Dendritic cell treated with granulocyte-macrophage colony-stimulating factor and Interleukin-4, amounts not matched to agents 40 ng/mL and 50 ng/mL, for 4 days (primary cell): ENCODE measurements at regions not wholly inside any gene's neighbourhood (a gene's known extent, or its start where the extent isn't known, plus 50 kb on each side); places are given as distances from the start of the nearest gene placed in this dataset.
"Not testable (repeated sequence)": the region's sequence is repeated elsewhere in the genome, so short reads cannot be mapped to it uniquely, and the experiment has no call there.

Experiments used
- H3K27ac Mint-ChIP-seq: one replicate; pipeline ENCODE4 v1.8.0; 2022; ENCODE audit warnings: mild to moderate bottlenecking, mixed read lengths
- H3K27me3 Mint-ChIP-seq: one replicate; pipeline ENCODE4 v1.8.0; 2022; ENCODE audit warnings: mild to moderate bottlenecking, mixed read lengths
- H3K36me3 Mint-ChIP-seq: one replicate; pipeline ENCODE4 v1.8.0; 2022; ENCODE audit warnings: low read depth, mixed read lengths
- H3K4me1 Mint-ChIP-seq: one replicate; pipeline ENCODE4 v1.8.0; 2022; ENCODE audit warnings: low read depth, mixed read lengths
- H3K4me3 Mint-ChIP-seq: one replicate; pipeline ENCODE4 v1.8.0; 2022; ENCODE audit warnings: mild to moderate bottlenecking, moderate library complexity, mixed read lengths
- H3K9me3 Mint-ChIP-seq: one replicate; pipeline ENCODE4 v1.8.0; 2022; ENCODE audit warnings: mixed read lengths
- intact Hi-C: fragments of 100-400 bp; cut with micrococcal nuclease; formaldehyde crosslinking; loops from one replicate; pipeline ENCODE4 v1.15.0; 2022

DNA sequence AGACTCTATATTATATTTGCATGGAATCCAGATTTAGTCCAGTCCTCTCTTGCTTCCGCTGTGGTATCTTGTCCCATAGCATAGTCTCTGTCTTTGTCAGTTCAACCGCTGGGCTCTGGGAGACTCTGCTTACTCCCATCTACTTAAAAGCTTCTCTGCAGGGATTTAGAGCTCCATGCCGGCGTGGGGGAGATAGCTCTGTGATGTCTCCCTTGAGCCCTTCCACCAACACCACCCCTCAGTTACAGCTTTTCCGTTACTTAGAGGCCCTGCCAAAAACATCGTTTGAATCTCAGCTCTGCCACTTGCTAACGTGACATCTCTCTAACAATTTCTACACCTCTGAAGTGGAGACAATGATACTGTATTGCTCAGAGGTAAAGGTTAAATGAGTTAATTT lies 306.1 kb upstream of the ZNF608 start:
- no peak overlapping the region for H3K27ac Mint-ChIP-seq
- no peaks in the 10 kb centered on the region for H3K36me3 Mint-ChIP-seq
- H3K4me3 Mint-ChIP-seq, result no peak overlapping the region
- H3K27me3 Mint-ChIP-seq, result no peaks in the 10 kb centered on the region
- peaks cover 7% of the 10 kb centered on the region for H3K4me1 Mint-ChIP-seq
- no peaks in the 10 kb centered on the region for H3K9me3 Mint-ChIP-seq
- intact Hi-C loops, result no loop called here

DNA sequence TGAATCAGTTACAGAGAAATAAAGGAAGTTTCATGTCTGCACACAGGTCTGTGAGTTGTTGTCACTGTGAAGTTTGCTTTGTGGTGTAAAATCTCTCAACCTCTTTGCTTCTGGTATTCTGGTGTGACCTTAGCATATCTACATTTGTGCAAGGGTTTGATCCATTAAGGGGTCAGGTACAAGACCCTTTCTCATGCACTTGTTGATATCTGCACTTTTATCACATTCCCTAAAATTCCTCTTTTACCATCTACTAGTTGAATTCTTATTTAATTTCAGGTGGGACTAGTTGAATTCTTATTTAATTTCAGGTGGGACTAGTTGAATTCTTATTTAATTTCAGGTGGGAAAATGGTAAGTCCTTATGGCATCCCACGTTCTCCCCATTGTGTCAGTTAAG lies 306.7 kb upstream of the ZNF608 start:
- Mint-ChIP-seq H3K9me3 (no peaks in the 10 kb centered on the region), H3K4me3 (no peak overlapping the region), H3K27ac (no peak overlapping the region), H3K27me3 (no peaks in the 10 kb centered on the region), H3K36me3 (no peaks in the 10 kb centered on the region), H3K4me1 (peaks cover 7% of the 10 kb centered on the region)
- intact Hi-C loops, result no loop called here

DNA sequence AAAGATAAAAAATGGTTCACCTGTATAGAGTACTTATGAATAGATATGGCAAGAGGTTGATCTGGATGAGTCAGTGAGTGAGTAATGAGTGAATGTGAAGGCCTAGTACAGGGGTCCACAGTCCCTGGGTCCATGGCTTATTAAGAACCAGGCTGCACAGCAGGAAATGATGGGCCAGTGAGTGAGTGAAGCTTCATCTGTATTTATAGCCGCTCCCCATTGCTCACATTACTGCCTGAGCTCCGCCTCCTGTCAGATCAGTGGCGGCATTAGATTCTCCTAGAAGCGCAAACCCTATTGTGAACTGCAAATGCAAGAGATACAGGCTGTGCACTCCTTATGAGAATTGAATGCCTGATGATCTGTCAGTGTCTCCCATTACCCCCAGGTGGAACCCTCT lies 307.7 kb upstream of the ZNF608 start:
- H3K9me3 Mint-ChIP-seq, result no peaks in the 10 kb centered on the region
- H3K27me3 Mint-ChIP-seq, result no peaks in the 10 kb centered on the region
- no peaks in the 10 kb centered on the region for H3K36me3 Mint-ChIP-seq
- intact Hi-C loops, result no loop called here
- peaks cover 7% of the 10 kb centered on the region for H3K4me1 Mint-ChIP-seq
- H3K27ac Mint-ChIP-seq, result no peak overlapping the region
- no peak overlapping the region for H3K4me3 Mint-ChIP-seq

DNA sequence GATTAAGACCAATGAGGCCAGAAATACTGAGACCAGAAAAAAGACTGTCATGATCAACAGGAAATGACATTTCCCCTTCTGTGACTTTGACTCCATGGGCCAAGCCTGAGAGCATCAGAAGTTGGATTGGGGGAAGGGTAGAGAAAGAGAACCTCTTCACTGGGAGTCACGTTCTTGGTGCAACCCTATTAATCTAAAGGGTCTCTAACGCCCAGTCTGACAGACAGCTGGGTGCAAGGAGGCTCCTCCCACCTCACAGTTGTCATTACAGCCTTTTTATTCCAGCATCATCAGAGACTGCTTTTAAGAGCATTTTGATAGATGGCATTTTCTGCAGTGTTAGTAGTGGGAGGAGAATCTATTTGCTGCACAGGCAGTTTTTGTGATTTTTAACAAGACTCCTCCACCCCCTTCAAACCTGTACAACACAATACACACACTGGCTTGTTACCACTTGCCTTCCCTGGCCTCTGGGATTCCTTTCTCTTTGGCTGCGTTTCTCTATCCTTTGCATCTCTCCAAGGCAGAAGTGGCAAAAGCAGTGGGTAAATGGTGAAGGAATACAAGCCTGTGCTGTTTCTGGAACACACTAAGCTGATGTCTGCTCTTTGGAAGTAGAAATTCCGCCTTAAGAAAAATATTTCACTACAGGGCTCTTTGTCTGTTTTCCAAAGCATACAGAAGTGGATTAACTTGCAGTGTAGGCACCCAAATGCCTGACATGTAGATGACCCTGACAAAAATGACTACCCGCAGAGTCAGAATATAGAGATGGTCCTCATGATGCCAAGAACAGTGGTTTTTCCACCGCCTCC lies 310.4 kb upstream of the ZNF608 start:
- H3K4me1 Mint-ChIP-seq, result peaks cover 7% of the 10 kb centered on the region
- no peaks in the 10 kb centered on the region for H3K36me3 Mint-ChIP-seq
- no peak overlapping the region for H3K4me3 Mint-ChIP-seq
- intact Hi-C loops, result no loop called here
- no peaks in the 10 kb centered on the region for H3K9me3 Mint-ChIP-seq
- H3K27ac Mint-ChIP-seq, result no peak overlapping the region
- peaks cover 2% of the 10 kb centered on the region for H3K27me3 Mint-ChIP-seq

DNA sequence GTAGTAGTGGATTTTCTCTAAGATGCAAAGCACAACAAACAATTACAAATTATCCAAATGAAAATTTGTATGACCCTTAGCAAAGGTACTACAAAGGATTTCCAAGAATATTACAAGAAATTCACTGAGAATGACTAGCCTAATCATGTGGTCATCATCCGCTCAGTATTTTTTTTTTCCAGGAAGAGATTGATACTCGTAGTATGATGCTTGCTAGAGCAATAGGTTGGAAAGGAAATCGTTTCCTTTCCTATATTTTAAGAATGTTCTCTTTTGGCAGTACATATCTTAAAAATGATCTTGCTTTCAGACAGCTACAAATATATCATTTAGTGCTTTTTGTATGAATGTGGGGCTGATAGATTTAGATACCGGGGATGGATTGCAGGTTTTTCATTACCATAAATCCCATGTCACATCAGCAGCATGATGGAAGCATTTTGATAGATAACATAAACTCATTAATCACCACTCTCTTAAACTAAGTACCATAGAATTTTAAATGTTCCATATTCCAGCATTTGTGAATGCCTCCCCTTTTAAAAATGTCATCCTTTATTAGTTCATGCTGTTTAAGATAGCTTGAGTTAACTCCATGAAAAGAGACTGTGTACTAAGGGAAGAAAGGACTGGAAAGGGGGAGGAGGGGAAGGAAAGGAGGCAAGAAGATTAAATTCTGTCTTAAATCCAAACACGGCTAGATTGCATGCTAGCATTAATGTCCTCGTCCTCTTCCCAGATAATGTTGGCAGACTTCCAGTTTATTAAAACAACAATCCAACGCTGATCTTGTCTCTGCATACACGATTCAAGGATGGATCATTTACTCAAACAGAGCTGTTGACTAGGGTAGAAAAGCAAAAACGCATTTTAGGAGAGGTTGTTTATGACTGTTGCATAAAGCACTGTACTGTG lies 311.7 kb upstream of the ZNF608 start:
- no peaks in the 10 kb centered on the region for H3K9me3 Mint-ChIP-seq
- intact Hi-C loops, result no loop called here
- H3K27ac Mint-ChIP-seq, result no peak overlapping the region
- no peak overlapping the region for H3K4me3 Mint-ChIP-seq
- H3K36me3 Mint-ChIP-seq, result no peaks in the 10 kb centered on the region
- H3K4me1 Mint-ChIP-seq, result peaks cover 7% of the 10 kb centered on the region
- H3K27me3 Mint-ChIP-seq, result peaks cover 2% of the 10 kb centered on the region

DNA sequence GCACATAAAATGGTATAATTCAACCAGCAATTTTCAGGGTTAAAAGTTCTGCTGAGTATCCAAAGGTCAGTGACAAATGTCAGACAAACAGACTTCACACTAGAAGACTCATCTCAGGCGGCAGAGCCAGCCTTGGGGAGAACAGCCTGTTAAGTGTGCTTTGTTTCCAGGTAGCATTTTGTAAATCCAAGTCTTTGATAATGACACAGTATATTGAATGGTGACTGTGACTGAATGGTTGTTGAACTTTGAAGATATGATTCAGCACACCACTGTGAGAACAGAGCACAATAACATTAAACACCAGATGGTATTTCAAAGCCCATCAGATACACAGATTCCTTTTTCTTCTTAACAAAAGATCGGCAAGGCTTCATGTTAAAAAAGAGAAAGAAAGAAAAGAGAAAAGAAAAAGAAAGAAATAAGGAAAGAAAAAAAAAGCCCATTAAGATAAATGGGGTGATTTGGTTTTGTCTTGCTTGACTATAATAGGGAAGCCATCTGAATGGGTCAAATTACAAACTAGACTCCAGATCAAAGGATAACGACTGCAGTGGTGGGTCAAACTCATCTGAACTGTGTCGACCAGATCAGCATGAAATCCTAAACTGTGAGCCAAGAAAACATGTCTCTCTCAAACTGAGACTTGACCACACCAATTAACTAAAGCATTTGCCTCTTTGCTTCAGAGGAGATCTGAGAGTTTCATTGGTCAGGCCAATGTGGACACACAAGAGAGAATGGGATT lies 313.0 kb upstream of the ZNF608 start:
- peaks cover 7% of the 10 kb centered on the region for H3K4me1 Mint-ChIP-seq
- H3K9me3 Mint-ChIP-seq, result no peaks in the 10 kb centered on the region
- no peak overlapping the region for H3K4me3 Mint-ChIP-seq
- no peaks in the 10 kb centered on the region for H3K36me3 Mint-ChIP-seq
- H3K27me3 Mint-ChIP-seq, result peaks cover 2% of the 10 kb centered on the region
- H3K27ac Mint-ChIP-seq, result no peak overlapping the region
- intact Hi-C loops, result no loop called here

DNA sequence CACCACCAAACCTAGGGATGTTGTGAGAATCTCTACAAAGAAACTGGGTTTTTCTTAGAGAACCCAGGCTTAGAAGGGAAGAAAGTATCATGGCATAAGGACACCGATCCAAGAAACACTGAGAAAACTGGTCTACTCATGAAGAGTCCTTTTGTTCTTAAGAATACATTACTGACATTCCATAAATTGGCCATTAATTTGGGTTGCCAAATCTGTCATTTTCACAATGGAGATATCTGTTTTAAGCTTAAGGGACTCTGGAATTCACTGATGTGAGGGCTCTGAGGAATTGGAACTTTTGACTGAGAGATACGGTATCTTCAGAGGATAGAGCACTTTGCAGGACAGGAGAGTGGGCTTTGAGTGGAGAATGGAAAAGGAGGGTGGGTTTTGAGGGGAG lies 315.3 kb upstream of the ZNF608 start:
- intact Hi-C loops, result no loop called here
- Mint-ChIP-seq H3K27ac (no peak overlapping the region), H3K27me3 (peaks cover 2% of the 10 kb centered on the region), H3K4me3 (no peak overlapping the region), H3K9me3 (no peaks in the 10 kb centered on the region), H3K36me3 (no peaks in the 10 kb centered on the region), H3K4me1 (no peaks in the 10 kb centered on the region)

DNA sequence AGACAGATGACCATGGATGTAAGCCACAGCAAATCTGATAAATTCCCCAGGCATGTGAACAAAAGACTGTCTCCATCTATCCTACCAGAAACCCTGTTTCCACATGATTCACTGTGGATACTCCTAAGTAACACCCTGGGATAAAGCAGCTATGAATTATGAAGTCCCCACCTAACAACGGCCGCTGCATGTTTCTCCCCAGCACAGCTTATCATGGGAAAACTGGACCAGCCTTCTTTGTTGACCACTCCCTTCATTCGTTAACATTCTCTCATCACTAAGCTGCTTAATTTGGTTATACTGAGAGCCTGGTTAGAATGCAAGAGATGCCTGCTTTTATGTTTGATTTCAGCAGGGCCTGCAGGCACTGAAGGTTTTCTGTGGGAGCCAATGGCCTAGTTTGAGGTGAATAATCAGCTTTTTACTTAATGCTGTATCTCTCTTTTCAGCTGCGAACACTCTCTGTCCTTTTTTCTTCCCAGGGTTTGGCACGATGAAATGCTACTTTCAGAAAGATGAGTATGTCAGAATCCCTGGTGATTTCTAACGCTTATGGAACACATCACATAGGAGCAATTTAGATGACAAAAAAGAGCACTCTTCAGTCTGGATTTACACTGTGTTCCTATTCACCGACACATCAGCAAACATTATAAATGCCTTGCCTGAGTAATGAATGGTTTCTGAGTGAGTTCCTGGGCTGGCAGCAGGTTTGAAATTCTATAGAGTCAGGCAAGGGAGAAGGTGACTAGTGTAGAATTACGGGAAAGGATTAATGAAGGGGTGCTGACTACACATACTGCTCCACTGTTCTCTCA lies 318.4 kb upstream of the ZNF608 start:
- Mint-ChIP-seq H3K4me1 (no peaks in the 10 kb centered on the region), H3K4me3 (no peak overlapping the region), H3K9me3 (peaks cover 9% of the 10 kb centered on the region), H3K27me3 (no peaks in the 10 kb centered on the region), H3K27ac (no peak overlapping the region), H3K36me3 (no peaks in the 10 kb centered on the region)
- intact Hi-C loops, result no loop called here

DNA sequence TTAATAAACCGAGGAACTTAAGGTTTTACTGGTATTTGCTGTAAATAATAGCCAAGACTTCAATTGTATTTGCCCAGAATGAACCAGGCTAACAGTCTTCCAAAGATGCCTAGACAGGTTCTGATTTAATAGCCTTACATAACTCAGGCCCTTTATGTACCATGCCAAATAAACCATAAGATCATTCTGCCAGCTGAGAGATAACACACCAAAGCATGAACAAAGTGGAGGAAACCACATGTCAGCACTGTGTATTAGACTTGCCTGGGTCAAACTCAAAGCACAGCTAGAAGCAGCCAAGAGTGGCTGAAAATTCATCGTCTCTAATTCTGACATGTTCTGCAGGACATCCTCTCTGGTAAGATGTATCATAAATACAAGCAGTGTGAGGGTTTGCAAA lies 319.3 kb upstream of the ZNF608 start:
- intact Hi-C loops, result no loop called here
- H3K27ac Mint-ChIP-seq, result no peak overlapping the region
- no peaks in the 10 kb centered on the region for H3K4me1 Mint-ChIP-seq

DNA sequence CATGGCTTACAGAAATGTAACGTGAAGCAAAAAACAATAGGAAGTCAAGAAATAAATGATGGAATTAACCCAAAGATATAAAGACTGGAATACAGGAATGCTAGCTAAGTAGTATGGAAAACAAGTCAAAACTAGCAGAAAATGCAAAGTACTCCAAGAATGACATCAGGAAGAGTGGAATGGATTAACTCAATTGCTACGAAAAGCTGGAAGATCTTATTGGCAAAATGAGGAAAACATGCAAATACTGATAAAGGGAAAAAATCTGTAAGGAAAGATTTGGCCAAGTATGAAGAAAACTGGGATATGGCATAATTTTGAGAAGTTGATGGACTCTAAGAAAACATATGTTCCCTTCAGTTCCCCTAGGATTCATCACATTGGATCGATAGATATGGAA lies 324.5 kb upstream of the ZNF608 start:
- Mint-ChIP-seq H3K4me3 (no peak overlapping the region), H3K27ac (no peak overlapping the region), H3K9me3 (peaks cover 51% of the 10 kb centered on the region), H3K27me3 (no peaks in the 10 kb centered on the region), H3K36me3 (no peaks in the 10 kb centered on the region), H3K4me1 (no peaks in the 10 kb centered on the region)
- intact Hi-C loops, result no loop called here

More for the DNA sequence above, 319.3 kb upstream of the ZNF608 start:
- H3K9me3 Mint-ChIP-seq, result peaks cover 15% of the 10 kb centered on the region
- H3K36me3 Mint-ChIP-seq, result no peaks in the 10 kb centered on the region
- H3K4me3 Mint-ChIP-seq, result no peak overlapping the region
- H3K27me3 Mint-ChIP-seq, result no peaks in the 10 kb centered on the region

DNA sequence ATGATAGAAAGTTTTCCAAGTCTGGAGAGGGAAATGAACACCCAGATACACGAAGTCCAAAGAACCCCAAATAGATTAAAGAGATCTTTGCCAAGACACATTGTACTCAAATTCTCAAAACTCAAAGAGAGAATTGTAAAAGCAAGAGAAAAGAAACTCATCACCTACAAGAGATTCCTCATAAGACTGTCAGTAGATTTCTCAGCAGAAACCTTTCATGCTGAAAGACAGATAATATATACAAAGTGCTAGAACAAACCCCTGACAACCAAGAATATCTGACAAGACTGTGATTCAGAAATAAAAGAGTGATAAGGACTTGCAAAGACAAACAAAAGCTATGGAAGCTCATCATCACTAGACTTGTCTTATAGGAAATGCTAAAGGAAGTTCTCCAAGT lies 326.7 kb upstream of the ZNF608 start:
- intact Hi-C loops, result no loop called here
- no peak overlapping the region for H3K27ac Mint-ChIP-seq
- H3K4me1 Mint-ChIP-seq, result no peaks in the 10 kb centered on the region
- peaks cover 51% of the 10 kb centered on the region for H3K9me3 Mint-ChIP-seq
- H3K27me3 Mint-ChIP-seq, result no peaks in the 10 kb centered on the region
- no peaks in the 10 kb centered on the region for H3K36me3 Mint-ChIP-seq
- H3K4me3 Mint-ChIP-seq, result no peak overlapping the region

DNA sequence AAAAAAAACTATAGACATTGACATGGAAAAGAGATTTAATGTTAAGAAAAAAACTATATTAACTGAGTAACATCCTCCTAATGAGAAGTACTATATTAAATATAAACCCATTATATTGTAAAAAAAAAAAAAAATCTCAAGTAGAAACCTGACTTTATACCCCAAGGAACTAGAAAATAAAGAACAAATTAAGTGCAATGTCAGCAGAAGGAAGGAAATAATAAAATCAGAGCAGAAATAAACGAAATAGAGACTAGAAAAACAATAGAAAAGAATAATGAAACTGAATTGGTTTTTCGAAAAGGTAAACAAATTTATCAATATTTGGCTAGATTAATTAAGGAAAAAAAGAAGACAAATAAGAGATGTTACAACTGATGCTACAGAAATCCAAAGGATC lies 329.1 kb upstream of the ZNF608 start:
- Mint-ChIP-seq H3K4me3 (no peak overlapping the region), H3K36me3 (no peaks in the 10 kb centered on the region), H3K27me3 (no peaks in the 10 kb centered on the region), H3K27ac (no peak overlapping the region), H3K9me3 (peaks cover 38% of the 10 kb centered on the region), H3K4me1 (no peaks in the 10 kb centered on the region)
- intact Hi-C loops, result no loop called here

DNA sequence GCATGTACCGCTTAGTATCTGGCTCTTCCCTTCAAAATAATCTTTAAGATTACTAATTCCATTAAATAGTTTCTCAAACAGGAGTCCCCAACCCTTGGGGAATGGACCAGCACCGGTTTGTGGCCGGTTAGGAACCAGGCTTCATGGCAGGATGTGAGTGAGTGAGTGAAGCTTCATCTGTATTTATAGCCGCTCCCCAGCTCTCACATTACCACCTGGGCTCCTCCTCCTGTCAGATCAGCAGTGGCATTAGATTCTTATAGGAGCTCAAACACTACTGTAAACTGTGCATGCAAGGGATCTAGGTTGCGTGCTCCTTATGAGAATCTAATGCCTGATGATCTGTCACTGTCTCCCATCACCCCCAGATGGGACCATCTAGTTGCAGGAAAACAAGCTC lies 332.6 kb upstream of the ZNF608 start:
- H3K36me3 Mint-ChIP-seq, H3K9me3 Mint-ChIP-seq, H3K27me3 Mint-ChIP-seq, H3K27ac Mint-ChIP-seq, H3K4me1 Mint-ChIP-seq, H3K4me3 Mint-ChIP-seq, intact Hi-C loops: not testable (repeated sequence)
